H9 (cell line): ENCODE measurements at regions not wholly inside any gene's neighbourhood (a gene's known extent, or its start where the extent isn't known, plus 50 kb on each side); places are given as distances from the start of the nearest gene placed in this dataset.

Experiments
- DNase-seq: peaks from one replicate; pipeline ENCODE4 v3.0.0-alpha.2; 2017
- H2AFZ ChIP-seq: one replicate; pipeline ENCODE4 v1.6.1; 2013; ENCODE audit warnings: mild to moderate bottlenecking, low read length, control low read depth, moderate library complexity
- H2AK5ac ChIP-seq: 2 replicates; pipeline ENCODE4 v1.6.1; 2013; ENCODE audit warnings: low read length, control low read depth, mixed read lengths; ENCODE audit not compliant: insufficient read length
- H2BK120ac ChIP-seq: one replicate; pipeline ENCODE4 v1.6.1; 2013; ENCODE audit warnings: low read depth, mild to moderate bottlenecking, low read length, control low read depth, inconsistent platforms; ENCODE audit not compliant: poor library complexity, severe bottlenecking
- H2BK12ac ChIP-seq: 2 replicates; pipeline ENCODE4 v1.6.1; 2013; ENCODE audit warnings: low read length, control low read depth, mixed read lengths, low read depth; ENCODE audit not compliant: insufficient read length
- H2BK15ac ChIP-seq: 2 replicates; pipeline ENCODE4 v1.6.1; 2013; ENCODE audit warnings: low read depth, low read length, control low read depth
- H2BK20ac ChIP-seq: one replicate; pipeline ENCODE4 v1.6.1; 2013; ENCODE audit warnings: low read depth, mild to moderate bottlenecking, low read length, control low read depth, inconsistent platforms; ENCODE audit not compliant: poor library complexity, severe bottlenecking
- H2BK5ac ChIP-seq: 2 replicates; pipeline ENCODE4 v1.6.1; 2013; ENCODE audit warnings: low read length, control low read depth, mixed read lengths; ENCODE audit not compliant: insufficient read length
- H3K14ac ChIP-seq: 2 replicates; pipeline ENCODE4 v1.6.1; 2013; ENCODE audit warnings: low read length, control low read depth; ENCODE audit not compliant: insufficient read depth
- H3K18ac ChIP-seq: 2 replicates; pipeline ENCODE4 v1.6.1; 2013; ENCODE audit warnings: low read depth, mild to moderate bottlenecking, mixed read lengths, low read length, control low read depth; ENCODE audit not compliant: insufficient read length
- H3K23ac ChIP-seq: 2 replicates; pipeline ENCODE4 v1.6.1; 2013; ENCODE audit warnings: low read length, control low read depth, mixed read lengths, low read depth; ENCODE audit not compliant: insufficient read length
- H3K23me2 ChIP-seq: 2 replicates; pipeline ENCODE4 v1.6.1; 2013; ENCODE audit warnings: low read depth, mild to moderate bottlenecking, mixed read lengths, low read length, control low read depth; ENCODE audit not compliant: insufficient read length, poor library complexity, severe bottlenecking
- H3K27ac ChIP-seq: 2 replicates; pipeline ENCODE4 v1.5.1; 2013; ENCODE audit warnings: low read length, control low read depth, mixed read lengths, low read depth; ENCODE audit not compliant: insufficient read length
- H3K27me3 ChIP-seq: 2 replicates; pipeline ENCODE4 v1.6.1; 2013; ENCODE audit warnings: low read length, control low read depth, inconsistent platforms; ENCODE audit not compliant: insufficient read depth
- H3K4ac ChIP-seq: 2 replicates; pipeline ENCODE4 v1.6.1; 2013; ENCODE audit warnings: low read depth, mild to moderate bottlenecking, control low read depth, inconsistent platforms, low read length, moderate library complexity
- H3K4me1 ChIP-seq: 2 replicates; pipeline ENCODE4 v1.6.1; 2013; ENCODE audit warnings: low read length, control low read depth, inconsistent platforms; ENCODE audit not compliant: insufficient read depth
- H3K4me2 ChIP-seq: 2 replicates; pipeline ENCODE4 v1.6.1; 2013; ENCODE audit warnings: low read length, control low read depth, mixed read lengths; ENCODE audit not compliant: insufficient read length, insufficient read depth
- H3K56ac ChIP-seq: 2 replicates; pipeline ENCODE4 v1.6.1; 2013; ENCODE audit warnings: low read depth, mild to moderate bottlenecking, mixed read lengths, low read length, control low read depth; ENCODE audit not compliant: insufficient read length
- H3K79me1 ChIP-seq: 2 replicates; pipeline ENCODE4 v1.6.1; 2013; ENCODE audit warnings: low read depth, mild to moderate bottlenecking, moderate library complexity, low read length, control low read depth, inconsistent platforms; ENCODE audit not compliant: insufficient read depth, poor library complexity, severe bottlenecking
- H3K79me2 ChIP-seq: 2 replicates; pipeline ENCODE4 v1.6.1; 2013; ENCODE audit warnings: low read length, control low read depth, inconsistent platforms; ENCODE audit not compliant: insufficient read depth
- H3K9ac ChIP-seq: 2 replicates; pipeline ENCODE4 v1.6.1; 2013; ENCODE audit warnings: low read length, control low read depth, mixed read lengths; ENCODE audit not compliant: insufficient read length; ENCODE audit errors: extremely low read depth
- H3K9me3 ChIP-seq: one replicate; pipeline ENCODE4 v1.6.1; 2013; ENCODE audit warnings: low read depth, low read length, inconsistent platforms; ENCODE audit not compliant: control insufficient read depth
- H3T11ph ChIP-seq: one replicate; pipeline ENCODE4 v1.6.1; 2013; ENCODE audit warnings: mild to moderate bottlenecking, low read length, control low read depth, inconsistent platforms
- H4K20me1 ChIP-seq: one replicate; pipeline ENCODE4 v1.6.1; 2013; ENCODE audit not compliant: control insufficient read depth, insufficient read length, insufficient read depth
- H4K5ac ChIP-seq: 2 replicates; pipeline ENCODE4 v1.6.1; 2013; ENCODE audit warnings: low read depth, mild to moderate bottlenecking, mixed read lengths, low read length, control low read depth; ENCODE audit not compliant: insufficient read length
- H4K8ac ChIP-seq: replicated peaks from 2 replicates; pipeline ENCODE4 v1.6.1; 2013; ENCODE audit warnings: low read length, control low read depth, mixed read lengths, low read depth; ENCODE audit not compliant: insufficient read length
- H4K91ac ChIP-seq: 2 replicates; pipeline ENCODE4 v1.6.1; 2013; ENCODE audit warnings: low read depth, mild to moderate bottlenecking, moderate library complexity, mixed read lengths, low read length, control low read depth; ENCODE audit not compliant: insufficient read length
- H3K27ac Mint-ChIP-seq, 3 experiments: 2 replicates in 2 of 3; 3 replicates in 1 of 3; pipeline ENCODE4 v1.8.0; 2020 to 2021; ENCODE audit warnings: mixed read lengths in 3 of 3, mild to moderate bottlenecking in 1 of 3, moderate library complexity in 1 of 3
- H3K27me3 Mint-ChIP-seq: 2 replicates; pipeline ENCODE4 v1.8.0; 2021; ENCODE audit warnings: low read depth, mild to moderate bottlenecking, moderate library complexity, mixed read lengths
- H3K36me3 Mint-ChIP-seq, 3 experiments: 2 replicates in 2 of 3; 3 replicates in 1 of 3; pipeline ENCODE4 v1.8.0; 2020 to 2021; ENCODE audit warnings: low read depth in 3 of 3, mixed read lengths in 3 of 3; ENCODE audit not compliant: insufficient read depth in 1 of 3
- H3K4me1 Mint-ChIP-seq, 2 experiments: 2 replicates each; pipeline ENCODE4 v1.8.0; 2020; ENCODE audit warnings: mixed read lengths in 2 of 2
- H3K4me3 Mint-ChIP-seq, 2 experiments: 2 replicates in 1 of 2; 3 replicates in 1 of 2; pipeline ENCODE4 v1.8.0; 2020 to 2021; ENCODE audit warnings: mild to moderate bottlenecking in 2 of 2, mixed read lengths in 2 of 2, moderate library complexity in 1 of 2
- H3K9me3 Mint-ChIP-seq, 2 experiments: 2 replicates in 1 of 2; 3 replicates in 1 of 2; pipeline ENCODE4 v1.8.0; 2020; ENCODE audit warnings: mild to moderate bottlenecking in 2 of 2, mixed read lengths in 2 of 2, moderate library complexity in 1 of 2
- WGBS: extraction: QIAGEN DNeasy Blood & Tissue Kit; methylation state at CpG from one replicate; pipeline ENCODE4 v1.1.7; 2013; ENCODE audit warnings: missing lambda C conversion rate, low lambda C conversion rate, mixed read lengths; ENCODE audit not compliant: insufficient read length; ENCODE audit errors: extremely low coverage; 5-methylcytosine and 5-hydroxymethylcytosine counted together
- TF ChIP-seq, protein P1 (sequence below): fragments of 200-600 bp; sonication (generic); conservative IDR thresholded peaks from 3 replicates; pipeline ENCODE4 v1.8.0; 2021; ENCODE audit warnings: antibody characterized with exemption, mild to moderate bottlenecking

DNA sequence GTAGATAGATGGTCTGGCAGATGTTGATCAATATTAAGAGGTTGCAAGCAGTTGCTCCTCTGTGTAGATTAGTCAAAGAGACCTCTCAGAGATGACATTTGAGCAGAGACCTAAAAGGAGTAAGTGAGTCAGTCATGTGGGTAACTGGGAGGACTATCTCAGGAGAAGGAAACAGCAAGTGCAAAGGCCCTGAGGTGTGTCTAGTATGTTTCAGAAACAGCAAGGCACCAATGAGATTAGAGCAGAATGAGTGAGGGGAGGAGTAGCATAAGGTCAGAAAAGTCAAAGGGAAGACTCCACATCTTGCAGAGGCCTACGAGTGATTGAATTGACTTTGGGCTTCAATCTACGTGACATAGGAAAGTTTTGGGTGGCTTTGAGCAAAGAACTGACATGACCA is 89.8 kb upstream of the COL1A2 start:
- no peak overlapping the region for H3K27ac ChIP-seq
- no CpG with 5 or more reads among the region's 2 CpGs for WGBS

More for the DNA sequence above, 89.8 kb upstream of the COL1A2 start:
- H2BK20ac ChIP-seq = no peak overlapping the region
- Mint-ChIP-seq H3K4me1 (peaks cover 33 to 35% of the 10 kb centered on the region in 2 experiments), H3K9me3 (peaks cover 5% of the 10 kb centered on the region in 2 experiments; a peak in 3 of 5 replicates), H3K36me3 (peaks cover 2 to 11% (median 3%) of the 10 kb centered on the region in 3 experiments; a peak in 4 of 7 replicates), H3K27ac (no peak overlapping the region), H3K27me3 (peaks cover 1% of the 10 kb centered on the region; the same call in 1 of the 2 replicates), H3K4me3 (no peak overlapping the region; a peak in 1 of 5 replicates)
- no peak overlapping the region for H2AK5ac ChIP-seq
- H3K27me3 ChIP-seq = no peaks in the 10 kb centered on the region
- no peak overlapping the region for H3K18ac ChIP-seq
- H2AFZ ChIP-seq = no peak overlapping the region
- no peaks in the 10 kb centered on the region for H3K9me3 ChIP-seq
- no peak overlapping the region for H2BK12ac ChIP-seq
- H3T11ph ChIP-seq = no peak overlapping the region
- no peak overlapping the region for H2BK120ac ChIP-seq
- H3K56ac ChIP-seq = no peak overlapping the region
- peaks cover 9% of the 10 kb centered on the region; the same call in 1 of the 2 replicates for H3K4me1 ChIP-seq
- no peak overlapping the region for H4K8ac ChIP-seq
- no peak overlapping the region for H2BK5ac ChIP-seq
- H3K23ac ChIP-seq = no peak overlapping the region
- no peaks in the 10 kb centered on the region for H4K20me1 ChIP-seq
- H3K9ac ChIP-seq = no peak overlapping the region
- TF ChIP-seq, protein P1, sequence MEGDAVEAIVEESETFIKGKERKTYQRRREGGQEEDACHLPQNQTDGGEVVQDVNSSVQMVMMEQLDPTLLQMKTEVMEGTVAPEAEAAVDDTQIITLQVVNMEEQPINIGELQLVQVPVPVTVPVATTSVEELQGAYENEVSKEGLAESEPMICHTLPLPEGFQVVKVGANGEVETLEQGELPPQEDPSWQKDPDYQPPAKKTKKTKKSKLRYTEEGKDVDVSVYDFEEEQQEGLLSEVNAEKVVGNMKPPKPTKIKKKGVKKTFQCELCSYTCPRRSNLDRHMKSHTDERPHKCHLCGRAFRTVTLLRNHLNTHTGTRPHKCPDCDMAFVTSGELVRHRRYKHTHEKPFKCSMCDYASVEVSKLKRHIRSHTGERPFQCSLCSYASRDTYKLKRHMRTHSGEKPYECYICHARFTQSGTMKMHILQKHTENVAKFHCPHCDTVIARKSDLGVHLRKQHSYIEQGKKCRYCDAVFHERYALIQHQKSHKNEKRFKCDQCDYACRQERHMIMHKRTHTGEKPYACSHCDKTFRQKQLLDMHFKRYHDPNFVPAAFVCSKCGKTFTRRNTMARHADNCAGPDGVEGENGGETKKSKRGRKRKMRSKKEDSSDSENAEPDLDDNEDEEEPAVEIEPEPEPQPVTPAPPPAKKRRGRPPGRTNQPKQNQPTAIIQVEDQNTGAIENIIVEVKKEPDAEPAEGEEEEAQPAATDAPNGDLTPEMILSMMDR = no peak
- no peak overlapping the region for H4K5ac ChIP-seq
- H2BK15ac ChIP-seq = no peak overlapping the region
- H3K23me2 ChIP-seq = no peaks in the 10 kb centered on the region
- H3K79me2 ChIP-seq = no peaks in the 10 kb centered on the region
- no peak overlapping the region for H3K4me2 ChIP-seq
- no peaks in the 10 kb centered on the region for H3K79me1 ChIP-seq
- H4K91ac ChIP-seq = no peak overlapping the region
- DNase-seq = no peak
- H3K4ac ChIP-seq = no peak overlapping the region
- no peak overlapping the region for H3K14ac ChIP-seq
